Esophagus squamous epithelium (tissue), 4 donors: ENCODE measurements at regions not wholly inside any gene's neighbourhood (a gene's known extent, or its start where the extent isn't known, plus 50 kb on each side); places are given as distances from the start of the nearest gene placed in this dataset.

Source experiments
- CTCF ChIP-seq, 6 experiments: fragments of 450-650 bp in 4 of 6; fragments of 200-600 bp in 2 of 6; sonication (generic) in 2 of 6; IDR thresholded peaks; one replicate each; pipeline ENCODE4 v1.5.1; 2016 to 2019; ENCODE audit warnings: antibody characterized with exemption in 6 of 6, mild to moderate bottlenecking in 4 of 6, moderate library complexity in 4 of 6
- POLR2A ChIP-seq, 4 donors: fragments of 450-650 bp; IDR thresholded peaks; one replicate each; pipeline ENCODE4 v1.6.1; 2017; ENCODE audit warnings: antibody characterized with exemption in 4 of 4, mild to moderate bottlenecking in 4 of 4, moderate library complexity in 3 of 4

GRCh38 chr4:58360354-58361133, 1250.4 kb upstream of the IGFBP7 start:
- no peak for TF ChIP-seq CTCF (IDR thresholded peaks at IDR 0.05)
- no peak for TF ChIP-seq POLR2A (IDR thresholded peaks at IDR 0.05)
